HCEC 1CT (cell line): ENCODE measurements at regions not wholly inside any gene's neighbourhood (a gene's known extent, or its start where the extent isn't known, plus 50 kb on each side); places are given as distances from the start of the nearest gene placed in this dataset.
"Not testable (repeated sequence)": the region's sequence is repeated elsewhere in the genome, so short reads cannot be mapped to it uniquely, and the experiment has no call there.

Source experiments
- DNase-seq: peaks from one replicate; pipeline ENCODE4 v3.0.0-alpha.2; 2017

DNA sequence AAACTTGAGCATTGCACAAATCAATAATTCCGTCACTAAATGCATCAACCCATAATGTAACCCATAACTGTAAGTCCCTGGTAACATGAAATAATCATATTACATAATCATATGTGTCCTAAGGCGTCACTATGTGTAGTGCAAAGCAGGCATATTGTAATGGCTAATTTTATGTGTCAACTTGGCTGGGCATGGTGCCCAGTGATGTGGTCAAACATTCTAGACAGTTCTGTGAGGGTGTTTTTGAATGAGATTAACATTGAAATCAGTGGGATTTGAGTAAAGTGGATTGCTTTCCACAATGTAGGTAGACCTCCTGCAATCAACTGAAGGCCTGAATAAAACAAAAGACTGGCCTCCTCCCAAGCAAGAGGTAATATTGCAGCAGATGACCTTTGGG lies 794.4 kb upstream of the ACO1 start:
- DNase-seq: no peak

DNA sequence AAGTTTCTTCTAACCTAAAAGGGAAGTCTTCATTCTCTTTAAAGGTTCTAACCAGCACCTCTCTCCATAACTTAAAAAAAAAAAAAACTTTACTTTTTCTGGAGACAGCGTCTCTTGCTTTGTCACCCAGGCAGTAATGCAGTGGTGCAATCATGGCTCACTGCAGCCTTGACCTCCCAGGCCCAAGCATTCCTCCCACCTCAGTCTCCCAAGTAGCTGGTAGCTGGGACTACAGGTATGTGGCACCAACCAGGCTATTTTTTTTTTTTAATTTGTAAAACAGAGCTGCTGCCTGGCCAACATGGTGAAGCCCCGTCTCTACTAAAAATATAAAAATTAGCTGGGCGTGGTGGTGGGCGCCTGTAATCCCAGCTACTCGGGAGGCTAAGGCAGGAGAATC lies 787.4 kb upstream of the ACO1 start:
- DNase-seq: not testable (repeated sequence)

DNA sequence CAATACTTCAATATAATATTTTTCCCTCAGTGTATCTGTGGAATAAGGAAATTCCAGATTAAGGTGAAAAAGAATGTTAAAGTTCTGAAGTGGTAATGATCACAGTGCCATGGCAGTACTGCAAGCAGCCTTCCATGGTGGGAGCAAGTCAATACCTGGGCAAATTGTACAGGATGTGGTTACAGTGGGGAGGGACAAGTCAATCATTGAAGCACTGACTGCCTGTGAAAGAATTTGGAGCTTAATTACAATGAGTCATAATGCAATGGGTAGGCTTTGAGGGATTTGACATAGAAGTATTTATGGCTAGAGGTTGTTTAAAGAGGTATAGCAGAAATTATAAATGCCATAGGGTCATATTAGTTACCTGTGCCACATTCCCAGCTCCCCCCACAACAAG lies 786.5 kb upstream of the ACO1 start:
- DNase-seq: no peak

DNA sequence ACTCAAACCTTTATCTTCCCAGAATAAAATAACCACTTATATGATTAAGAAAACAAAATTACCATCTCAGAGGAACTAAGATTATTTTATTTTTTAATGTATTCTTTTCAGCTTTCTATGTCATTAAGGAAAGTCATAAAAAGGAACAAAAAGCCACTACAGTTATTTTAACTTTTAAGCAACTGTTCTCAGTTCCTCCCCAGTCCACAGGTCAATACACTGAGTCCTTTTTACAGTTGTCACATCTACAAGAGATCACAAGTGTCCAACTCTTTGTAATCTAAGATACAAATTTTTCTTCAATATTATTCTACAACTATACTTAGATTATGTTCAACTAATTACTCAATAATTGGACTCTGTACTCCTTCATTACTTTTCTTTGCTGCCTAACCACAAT lies 782.8 kb upstream of the ACO1 start:
- DNase-seq: no peak

DNA sequence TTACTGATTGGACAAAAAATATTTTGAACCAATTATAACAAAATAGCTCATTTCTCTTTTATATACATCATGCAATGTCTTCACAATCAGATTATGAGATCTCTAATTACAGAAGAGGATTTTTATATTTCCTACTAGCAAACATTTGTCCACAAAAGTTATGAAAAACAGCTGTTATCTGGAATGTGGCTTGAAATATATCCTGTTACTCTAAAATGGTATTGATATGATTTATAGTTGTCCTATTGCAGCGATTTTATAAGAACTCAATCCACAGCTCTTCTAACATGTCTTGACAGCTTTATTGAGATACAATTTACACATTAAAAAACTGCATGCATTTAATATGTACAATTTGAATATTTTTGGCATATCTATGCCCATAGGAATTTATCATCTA lies 779.9 kb upstream of the ACO1 start:
- no peak for DNase-seq

DNA sequence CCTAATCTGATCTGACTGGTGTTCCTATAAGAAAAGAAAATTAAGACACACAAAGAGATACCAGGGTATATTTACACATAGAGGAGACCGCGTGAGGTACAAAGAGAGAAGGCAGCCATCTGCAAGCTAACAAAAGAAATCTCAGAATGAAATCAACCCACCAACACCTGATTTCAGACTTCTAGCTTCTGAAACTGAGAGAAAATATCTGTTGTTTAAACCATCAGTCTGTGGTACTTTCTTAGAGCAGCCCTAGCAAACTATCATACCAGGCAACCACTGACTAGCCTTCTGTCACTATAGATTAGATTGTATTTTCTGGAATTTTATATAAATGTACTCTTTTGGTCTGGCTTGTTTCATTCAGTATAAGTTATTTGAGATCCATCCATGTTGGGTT lies 779.3 kb upstream of the ACO1 start:
- no peak for DNase-seq

DNA sequence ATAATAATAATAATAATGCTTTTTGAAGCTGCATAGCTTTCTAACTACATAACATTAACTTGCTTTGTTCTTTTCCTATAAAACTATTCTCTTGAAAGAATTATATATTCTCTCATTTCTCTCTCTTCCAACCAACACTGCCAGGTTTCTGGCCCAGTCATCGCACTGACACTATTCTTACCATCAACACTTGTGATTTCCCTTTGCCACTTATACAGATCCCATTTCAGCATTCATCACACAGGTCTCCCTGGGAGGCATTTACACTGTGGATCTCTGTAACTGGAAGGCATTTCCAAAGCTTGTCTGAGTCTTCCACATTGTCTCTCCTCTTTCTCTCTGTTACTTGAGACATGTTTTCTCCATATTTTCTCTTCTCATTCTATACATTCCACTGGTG lies 777.8 kb upstream of the ACO1 start:
- no peak for DNase-seq

DNA sequence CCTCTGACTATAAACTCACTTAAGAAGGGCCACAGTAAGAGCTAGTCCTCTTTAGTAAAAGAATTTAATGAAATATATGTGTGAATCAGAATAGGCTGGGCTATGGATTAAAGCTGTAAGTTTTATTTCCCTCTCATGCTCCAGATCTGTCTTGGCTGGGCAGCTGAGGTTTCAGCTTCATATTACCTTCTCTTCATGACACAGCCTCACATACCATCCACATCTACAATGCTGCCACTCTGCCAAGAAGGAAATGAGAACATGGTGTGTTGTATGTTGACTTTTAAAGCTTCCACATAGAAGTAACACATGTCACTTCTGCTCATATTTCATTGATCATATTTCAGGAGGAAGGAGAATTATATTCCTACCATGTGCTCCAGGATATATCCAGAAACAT lies 776.0 kb upstream of the ACO1 start:
- DNase-seq: no peak

DNA sequence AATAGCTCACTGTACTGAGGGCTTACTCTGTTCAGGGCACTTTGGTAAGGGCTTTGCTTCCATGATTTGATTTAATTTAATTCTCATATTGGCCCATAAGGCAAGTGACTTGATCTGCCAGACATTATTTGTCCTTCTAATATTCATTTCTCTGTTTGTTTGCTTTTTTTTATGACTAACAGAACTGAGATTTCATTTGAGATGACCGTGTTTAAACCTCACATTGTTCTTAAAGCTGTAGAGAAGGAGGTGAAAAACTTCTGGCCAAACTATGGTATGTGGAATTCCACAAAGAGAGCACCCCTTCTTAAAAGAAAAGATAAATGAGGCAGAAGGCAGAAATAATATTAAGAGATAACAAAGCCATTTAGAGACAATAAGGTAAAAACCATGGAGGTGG lies 775.6 kb upstream of the ACO1 start:
- DNase-seq: no peak

DNA sequence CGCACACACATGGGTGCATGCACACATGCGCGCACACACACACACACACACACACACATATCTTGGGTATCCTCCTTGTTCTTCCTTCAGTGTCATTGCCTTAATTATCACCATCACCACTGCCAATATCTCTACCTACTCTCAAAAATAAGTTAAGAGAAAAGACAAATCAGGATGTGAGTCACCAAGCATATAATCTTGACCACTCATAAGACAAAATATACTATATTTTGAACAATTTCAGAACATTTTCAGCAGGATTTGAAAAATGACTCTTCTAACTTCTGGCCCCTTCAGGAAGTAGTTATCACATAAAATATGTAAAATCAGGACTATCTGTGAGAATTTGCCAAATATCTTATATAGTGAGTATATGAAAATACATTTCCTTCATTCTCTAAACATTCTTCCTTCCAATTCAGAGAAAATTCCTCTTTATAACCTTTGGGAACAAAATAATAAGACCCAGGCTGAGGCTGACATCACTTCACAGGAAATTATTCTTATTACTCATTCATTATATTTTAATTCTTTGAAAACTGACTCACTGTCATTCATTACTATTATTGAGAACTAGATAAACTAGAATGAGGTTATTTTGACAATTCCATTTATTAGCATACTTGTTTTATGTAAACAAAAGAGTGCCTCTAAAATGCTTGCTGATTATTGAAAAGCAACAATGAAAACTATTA lies 772.0 kb upstream of the ACO1 start:
- no peak for DNase-seq

DNA sequence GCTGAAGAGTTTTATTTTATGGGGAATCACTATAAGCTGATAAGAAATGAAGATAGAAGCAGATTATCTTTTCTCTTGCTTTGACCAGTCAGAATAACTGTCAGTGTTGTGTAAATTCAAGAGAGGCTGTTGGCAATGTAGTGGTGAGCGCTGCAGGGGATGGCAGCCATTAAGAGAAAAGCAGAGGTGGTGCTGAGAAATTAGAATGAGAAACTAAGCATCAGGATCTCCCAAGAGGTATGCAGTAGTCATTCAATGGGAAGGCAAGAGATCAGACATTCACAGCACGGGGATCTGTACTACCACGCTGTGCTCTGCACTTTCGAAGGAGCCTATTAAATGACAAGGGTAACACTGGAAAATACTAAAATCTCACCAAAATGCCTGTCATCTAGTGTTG lies 768.5 kb upstream of the ACO1 start:
- no peak for DNase-seq

DNA sequence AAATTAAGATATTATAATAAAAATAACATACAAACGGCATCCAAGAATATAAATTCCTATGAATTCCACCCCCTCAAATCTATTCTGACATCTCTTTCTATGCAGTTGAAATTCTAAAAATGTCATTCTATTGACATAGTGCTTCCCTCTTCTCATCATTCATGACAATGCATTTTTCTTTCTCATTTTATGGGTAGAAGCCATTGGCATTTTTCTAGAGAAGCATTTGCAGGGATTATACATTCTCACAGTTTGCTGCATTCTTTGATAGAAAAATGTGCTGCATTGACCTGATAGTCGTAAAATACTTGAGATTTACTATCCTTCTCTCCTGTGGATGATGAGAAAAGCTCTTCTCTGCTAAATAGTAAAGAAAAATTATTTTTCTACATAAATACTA lies 760.9 kb upstream of the ACO1 start:
- DNase-seq: no peak

DNA sequence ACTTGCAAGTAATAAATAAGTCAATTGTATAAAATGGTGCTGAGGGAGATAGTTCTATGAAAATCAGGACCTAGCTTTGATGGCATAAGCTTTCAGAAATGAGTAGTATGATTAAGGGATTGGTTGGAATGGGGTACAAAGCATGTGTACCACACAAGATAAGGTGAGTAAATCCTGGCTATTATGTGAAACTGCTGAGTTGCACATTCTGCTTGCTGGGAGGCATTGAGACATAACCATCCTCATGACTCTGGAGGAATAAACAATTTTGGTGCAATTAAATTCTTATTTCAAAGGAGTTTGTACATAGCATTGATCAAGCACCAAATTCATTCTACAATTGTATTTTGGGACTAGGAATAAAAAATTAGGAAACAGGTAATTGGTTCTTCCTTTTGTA lies 755.2 kb upstream of the ACO1 start:
- DNase-seq: no peak

DNA sequence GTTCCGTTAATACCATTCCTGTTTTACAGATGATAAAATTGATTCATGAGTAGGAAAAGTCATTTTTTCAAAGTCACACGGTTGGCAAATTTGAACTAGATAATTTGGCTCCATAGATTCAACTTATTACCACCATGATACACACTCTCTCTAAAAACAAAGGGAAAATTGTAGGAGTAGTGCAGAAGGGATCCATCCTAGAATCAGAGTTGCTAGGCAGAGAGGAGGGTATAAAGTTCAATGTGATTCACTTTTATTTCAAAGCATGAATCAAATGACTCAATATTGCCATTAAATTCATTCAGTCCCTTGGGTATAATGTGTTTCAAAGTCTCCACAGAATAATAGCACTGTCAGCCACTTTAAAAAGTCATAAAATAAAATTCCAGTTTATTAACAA lies 747.2 kb upstream of the ACO1 start:
- DNase-seq: no peak

DNA sequence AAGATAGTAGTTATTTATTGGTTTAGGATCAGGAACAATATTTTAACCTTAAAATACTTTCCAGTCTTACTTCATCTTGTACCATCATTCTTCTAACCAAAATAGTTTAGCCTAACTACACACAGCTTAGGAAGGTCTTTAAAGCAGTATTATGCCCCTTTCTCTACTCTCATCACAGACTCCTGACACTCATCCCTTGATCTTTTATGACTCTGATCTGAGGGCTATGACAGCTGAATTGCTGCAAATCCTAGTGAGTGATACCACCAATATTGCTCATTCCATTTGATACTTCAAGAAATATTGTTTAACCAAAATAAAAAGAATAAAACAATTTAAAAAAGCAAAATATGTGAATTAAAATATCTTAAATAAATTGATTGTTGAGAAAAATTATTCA lies 746.6 kb upstream of the ACO1 start:
- DNase-seq: no peak

DNA sequence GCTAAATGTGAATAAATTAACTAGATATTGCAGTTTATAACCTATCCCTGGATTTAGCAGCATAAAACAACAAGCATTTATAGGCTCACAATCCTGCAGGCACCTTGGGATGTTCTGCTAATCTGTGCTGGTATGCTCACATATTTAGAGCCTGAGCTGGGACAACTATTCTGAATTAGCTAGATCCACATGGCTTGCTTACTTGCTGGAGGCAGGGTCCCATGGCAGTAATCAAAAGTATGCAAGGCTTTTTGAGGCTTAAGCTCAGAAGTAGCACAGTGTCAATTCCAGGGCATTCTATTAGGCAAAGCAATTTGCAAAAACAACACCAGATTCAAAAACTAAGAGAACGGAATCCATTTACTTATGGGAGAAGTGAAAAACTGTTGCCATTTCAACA lies 745.0 kb upstream of the ACO1 start:
- DNase-seq: no peak

DNA sequence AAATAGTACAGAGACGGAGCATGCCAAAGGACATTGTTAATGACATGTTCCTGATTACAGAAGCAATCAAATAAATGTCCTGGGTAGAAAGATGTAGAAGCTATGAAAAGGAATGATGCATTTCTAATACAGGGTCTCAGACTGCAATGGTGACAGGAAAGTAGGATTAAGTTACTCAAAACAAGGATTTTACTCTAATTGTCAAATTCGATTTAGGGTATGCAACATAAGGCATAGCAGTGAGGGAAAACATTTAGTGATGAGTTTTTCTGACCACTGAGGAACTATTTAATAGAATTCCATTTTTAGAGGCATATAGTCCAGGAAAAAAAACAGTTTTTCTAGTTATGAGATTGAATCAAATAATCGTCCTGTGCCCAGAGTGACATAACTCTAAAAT lies 715.1 kb upstream of the ACO1 start:
- DNase-seq: no peak

DNA sequence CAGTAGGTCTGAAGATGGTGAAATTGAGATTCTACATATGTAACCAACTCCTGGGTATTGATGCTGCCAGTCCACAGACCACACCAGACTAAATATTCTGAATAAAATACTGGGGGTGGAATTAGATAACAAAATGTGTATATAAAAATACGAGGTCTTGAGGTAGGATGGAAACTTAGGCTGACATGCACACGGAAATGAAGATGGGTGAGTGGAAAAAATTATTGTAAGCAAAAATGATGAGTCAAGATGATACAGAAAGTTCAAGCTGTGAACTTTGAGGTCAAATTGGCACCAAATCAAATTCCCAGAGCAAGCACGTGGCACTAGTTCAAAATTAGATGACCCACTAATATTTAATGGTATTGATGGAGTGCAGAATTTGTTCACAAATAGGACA lies 713.4 kb upstream of the ACO1 start:
- no peak for DNase-seq

DNA sequence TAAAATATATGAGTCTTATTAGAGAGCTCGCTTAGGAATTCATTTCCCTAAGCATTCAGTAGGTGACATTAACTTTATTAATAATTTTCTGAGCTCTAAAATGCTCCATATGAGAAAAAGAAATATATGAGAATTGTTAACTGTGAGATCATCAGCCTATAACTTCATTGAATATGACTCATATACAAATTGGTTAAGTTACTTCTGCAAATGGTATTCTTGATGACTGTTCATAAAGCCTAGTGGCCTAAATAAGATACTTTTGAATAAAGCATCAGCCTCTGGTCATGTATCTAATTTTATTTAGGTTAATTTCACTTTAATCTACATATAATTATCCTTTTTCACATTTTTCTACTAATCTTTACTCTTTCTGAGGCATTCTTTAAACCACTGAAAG lies 710.2 kb upstream of the ACO1 start:
- no peak for DNase-seq

DNA sequence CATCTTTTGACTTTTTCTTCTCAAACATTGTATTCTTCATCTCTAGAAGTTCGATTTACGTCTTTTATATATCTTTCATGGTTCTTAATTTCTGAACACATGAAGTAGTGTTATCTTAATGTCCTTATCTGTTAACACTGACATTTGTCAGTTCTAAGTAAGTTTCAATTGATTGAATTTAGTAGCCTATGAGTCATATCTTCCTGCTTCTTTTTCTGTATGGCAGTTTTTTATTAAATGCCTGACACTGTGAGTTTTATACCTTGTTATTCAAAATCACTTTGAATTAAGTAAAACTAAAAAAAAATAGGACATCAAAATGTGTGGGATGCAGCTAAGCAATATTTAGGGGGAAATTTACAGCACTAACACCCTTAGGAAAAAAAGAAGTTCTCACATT lies 707.0 kb upstream of the ACO1 start:
- no peak for DNase-seq

DNA sequence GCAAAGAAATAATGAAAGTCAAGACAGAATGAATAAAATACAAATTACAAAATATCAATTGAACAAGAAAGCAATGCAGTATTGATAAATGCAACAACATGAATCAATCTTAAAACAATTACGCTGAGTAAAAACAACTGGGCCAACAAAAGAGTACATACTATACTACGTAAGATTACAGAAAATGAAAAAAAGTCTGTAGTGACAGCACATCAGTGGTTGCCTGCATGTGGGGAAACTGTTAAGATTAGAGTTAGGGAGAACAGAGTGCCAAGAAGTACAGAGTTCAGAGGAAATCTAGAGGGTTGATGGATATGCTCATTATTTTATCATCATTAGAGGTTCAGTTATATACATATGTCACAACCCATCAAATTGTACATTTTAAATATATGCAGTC lies 706.6 kb upstream of the ACO1 start:
- no peak for DNase-seq

DNA sequence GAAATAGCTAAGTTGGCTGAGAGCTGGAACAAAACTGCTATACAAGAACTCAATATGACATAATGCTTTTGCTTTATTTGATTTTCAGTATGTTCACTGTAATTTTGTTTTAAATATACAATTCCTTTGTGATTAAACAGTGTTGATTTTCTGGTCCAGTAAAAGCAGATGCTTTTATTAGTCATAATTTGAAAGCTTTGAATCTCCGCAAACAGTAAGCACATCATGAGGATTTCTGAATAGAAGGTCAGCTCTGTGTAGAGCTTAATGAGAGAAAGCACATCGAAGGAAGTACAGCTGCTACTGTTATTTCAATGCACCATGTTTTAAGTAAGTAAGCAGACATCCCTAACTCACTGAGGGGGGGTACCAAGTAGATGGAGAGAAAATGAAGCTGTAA lies 701.3 kb upstream of the ACO1 start:
- DNase-seq: no peak

DNA sequence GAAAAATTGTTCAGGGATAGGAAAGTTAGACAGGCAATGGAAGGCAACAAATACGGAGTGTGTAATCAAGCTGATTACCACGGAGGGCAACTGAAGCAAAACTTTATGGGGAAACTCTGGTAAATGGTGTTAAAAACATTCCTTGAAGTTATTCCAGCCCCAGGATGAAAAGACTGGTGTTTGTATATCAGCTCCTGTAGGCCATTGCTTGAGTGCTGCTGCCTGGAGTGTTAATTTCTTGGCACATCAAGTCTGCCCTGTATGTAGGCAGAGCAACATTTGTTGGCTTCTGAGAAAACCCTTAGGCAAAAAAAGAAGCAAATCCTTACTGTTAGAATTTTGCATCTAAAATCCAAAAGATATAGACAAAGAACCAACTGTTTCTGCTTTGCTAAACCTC lies 686.5 kb upstream of the ACO1 start:
- no peak for DNase-seq

DNA sequence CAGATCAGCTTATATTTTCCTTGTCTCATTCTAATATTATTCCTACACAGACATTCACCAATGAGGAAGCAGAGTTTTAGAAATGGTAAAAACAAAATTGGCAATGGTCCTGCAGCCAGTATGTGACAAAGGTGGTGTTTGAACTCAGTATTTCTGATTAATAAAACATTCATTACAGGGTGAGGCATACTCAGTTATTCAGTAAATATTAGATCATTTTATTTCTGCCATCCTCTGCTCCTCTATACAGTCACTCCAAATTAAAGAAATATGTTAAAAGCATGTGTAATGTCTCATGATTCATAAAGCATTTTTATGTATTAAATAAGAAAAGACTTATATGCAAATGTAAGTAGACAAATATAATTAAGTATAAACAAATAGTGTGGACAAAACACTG lies 684.6 kb upstream of the ACO1 start:
- no peak for DNase-seq

DNA sequence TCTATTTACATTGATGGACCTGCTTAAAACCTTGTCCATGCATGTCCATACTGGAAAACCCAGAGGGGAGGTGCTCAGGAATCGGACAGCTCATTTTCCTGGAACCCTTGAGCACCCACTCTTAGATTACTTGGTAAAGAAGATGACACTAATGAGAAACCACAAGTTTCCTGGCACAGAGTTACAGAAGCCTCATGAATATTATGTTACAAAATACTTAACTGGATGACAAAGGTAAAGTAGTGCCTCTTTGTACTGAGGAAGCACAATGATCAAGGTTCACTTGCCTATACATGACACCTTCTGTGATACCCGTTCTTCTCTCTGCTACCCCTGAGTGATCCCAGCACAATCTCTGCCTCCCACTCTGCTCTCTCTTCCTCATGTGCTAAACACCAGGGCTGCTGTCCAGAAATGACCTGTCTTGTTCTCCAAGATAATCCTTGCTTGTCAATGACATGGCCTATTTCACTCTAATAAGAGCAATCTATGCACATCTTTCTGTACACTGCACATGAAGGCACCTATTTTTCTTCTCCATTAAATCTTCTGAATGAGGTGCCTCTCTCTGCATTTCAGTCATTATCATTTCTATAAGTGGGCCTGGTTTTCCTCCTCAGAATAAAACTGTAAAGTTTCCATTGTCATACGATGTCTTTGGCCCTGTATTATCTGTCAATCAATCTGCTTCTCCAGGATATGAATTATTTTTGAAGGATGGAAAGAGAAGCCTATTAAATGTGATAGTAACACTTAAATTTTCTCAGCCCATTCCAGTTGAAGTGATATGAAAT lies 684.0 kb upstream of the ACO1 start:
- no peak for DNase-seq
